Activated CD8-positive, alpha-beta memory T cell treated with anti-CD3 and anti-CD28 coated beads for 4 hours (primary cell): ENCODE measurements at regions not wholly inside any gene's neighbourhood (a gene's known extent, or its start where the extent isn't known, plus 50 kb on each side); places are given as distances from the start of the nearest gene placed in this dataset.
"Not testable (repeated sequence)": the region's sequence is repeated elsewhere in the genome, so short reads cannot be mapped to it uniquely, and the experiment has no call there.

ENCODE experiments used
- DNase-seq, 2 donors: peaks; one replicate each; pipeline ENCODE4 v3.0.0-alpha.2; 2020; ENCODE audit warnings: low read depth in 2 of 2

DNA sequence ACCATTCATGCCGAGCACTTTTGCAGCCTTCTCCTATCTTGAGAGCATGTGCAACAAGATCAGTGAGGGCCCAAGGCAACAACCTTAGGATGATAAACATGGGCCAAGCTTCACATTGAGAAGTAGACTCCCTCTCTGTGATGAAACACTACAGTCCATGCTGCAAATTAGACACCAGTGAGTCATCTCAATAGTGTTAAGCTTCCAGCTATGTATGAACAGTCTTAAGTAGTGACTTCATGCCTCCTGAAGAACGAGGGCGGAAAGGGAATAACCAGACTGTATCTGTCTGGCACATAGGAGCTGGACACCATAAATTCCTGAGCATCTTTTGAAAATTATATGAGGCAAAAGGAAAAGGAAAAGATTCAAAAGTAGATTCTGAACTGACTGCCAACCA is 309.9 kb upstream of the SLITRK1 start:
- DNase-seq = no peak

DNA sequence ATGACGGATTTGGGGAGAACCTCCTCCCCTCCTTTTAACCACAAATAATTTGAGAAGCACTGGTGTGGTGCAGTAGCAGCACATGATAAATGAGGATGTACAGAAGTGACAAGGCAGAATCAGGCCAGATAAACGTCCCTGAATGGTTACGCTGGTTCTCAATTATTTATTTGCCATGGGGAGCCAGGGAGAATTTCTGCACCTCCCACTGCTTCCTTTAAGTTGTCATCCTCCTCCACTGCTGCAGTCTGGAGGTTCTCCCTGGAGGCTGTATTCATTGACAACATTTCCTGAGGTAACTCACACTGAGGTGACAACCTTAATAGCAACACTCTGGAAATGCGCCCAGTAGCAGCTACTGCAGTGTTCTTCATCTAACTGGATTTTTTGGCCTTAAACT is 308.9 kb upstream of the SLITRK1 start:
- no peak for DNase-seq

- no peak for DNase-seq
Observed at GRCh38 chr13:84187626-84188025, 305.4 kb upstream of the SLITRK1 start.

DNA sequence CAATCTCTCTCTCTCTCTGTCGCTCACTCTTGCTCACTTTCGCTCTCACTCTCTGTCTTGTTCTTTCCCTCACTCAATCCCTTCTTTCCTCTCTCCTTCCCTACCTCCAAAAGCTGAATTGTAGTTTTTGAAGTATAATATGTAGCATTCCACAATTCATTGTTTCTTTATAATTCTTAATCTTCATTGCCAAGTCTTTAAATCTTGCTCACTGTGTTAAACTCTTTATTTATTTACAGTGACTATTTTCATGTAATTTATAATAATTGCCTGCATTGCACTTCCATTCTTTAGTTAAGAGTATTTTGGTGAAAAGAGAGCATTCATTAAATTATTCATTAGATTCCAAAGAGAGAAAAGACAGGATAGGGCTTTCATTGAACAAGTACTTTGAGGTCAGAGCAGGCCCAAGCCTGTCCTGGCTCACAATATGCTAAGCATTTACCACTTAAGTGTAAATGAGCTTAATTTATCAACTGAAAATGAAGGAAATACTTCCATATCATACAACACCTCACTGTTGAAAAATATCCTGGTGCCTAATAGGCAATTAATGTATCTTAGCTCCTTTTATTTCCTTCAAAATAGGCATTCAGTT is 257.4 kb upstream of the SLITRK1 start:
- DNase-seq = no peak

GRCh38 chr13:84137292-84137691 is 255.0 kb upstream of the SLITRK1 start:
- DNase-seq = peak in 1 of 2 donors; percentile 39

- DNase-seq = no peak
Observed at GRCh38 chr13:84136582-84136981, 254.3 kb upstream of the SLITRK1 start.

DNA sequence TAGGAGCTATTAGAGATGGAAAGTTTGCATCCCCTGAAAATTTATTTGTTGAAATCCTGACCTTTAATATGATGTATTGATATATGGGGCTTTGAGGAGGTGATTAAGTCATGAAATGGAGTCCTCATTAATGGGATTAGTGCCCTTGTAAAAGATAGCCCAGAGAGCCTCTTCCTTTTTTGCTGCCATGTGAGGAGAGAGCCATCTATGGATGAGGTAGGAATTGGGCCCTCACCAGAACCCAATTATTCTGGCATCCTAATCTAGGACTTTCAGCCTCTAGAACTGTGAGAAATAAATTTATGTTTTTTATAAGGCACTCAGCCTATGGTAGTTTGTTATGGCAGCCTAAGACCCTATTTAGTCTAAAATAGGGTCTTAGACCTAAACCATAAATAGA is 250.2 kb upstream of the SLITRK1 start:
- DNase-seq = no peak

GRCh38 chr13:84131249-84131648 is 249.0 kb upstream of the SLITRK1 start:
- no peak for DNase-seq

- DNase-seq = no peak
Observed at GRCh38 chr13:84130495-84131114, 248.3 kb upstream of the SLITRK1 start.

GRCh38 chr13:84129966-84130365 is 247.7 kb upstream of the SLITRK1 start:
- no peak for DNase-seq

DNA sequence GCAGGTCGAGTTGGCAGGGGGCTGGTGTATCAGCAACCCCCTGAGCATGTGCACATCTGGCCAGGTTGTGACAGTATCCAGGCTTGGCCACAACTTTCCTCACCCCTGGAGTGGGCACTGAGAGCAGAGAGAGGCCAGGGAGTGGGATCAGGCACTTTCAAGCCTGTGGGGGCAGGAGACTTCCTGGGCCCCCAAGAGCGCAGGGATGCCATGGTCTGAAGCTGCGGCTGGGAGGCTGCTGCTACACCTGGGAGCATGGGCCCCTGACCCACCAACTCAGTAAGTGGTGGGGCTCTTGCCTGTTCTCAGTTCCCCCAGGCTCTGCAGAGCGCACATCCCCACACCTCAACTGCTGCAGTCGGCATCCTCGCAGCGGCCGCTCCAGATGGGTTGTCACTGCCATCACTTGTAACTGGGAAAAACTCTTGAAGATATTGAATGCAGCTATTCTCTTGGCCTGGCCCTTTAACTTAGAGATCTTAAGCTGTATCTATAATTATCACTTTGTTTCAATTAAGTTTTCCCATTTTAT is 245.4 kb upstream of the SLITRK1 start:
- DNase-seq = no peak

GRCh38 chr13:84126671-84127171 is 244.4 kb upstream of the SLITRK1 start:
- no peak for DNase-seq

GRCh38 chr13:84121456-84121855 is 239.2 kb upstream of the SLITRK1 start:
- no peak for DNase-seq

DNA sequence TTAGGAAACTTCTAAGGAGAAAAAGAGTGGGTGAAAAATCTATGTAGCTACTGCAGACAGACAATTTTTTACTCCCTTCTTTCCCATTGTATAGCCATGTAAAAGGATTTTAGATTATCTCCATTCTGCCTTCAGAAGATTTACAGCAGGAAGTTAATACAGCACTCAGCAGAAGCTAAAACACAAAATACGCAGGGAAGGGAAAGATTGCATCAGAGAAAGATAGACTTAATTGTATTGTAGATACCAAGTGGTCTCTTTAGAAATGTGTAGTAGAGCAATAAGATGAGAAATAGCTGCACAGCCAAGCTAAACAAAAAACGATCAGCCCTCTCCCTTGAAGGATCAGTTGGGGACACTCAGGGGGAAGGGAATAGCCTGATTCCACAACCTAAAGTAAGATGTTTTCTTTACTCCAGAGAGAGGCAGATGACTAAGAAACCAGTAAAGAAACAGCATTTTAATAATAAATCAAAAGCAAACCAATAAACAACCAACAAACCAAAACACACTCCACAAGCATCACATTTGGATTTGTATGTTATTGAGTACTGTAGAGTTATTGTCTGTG is 236.7 kb upstream of the SLITRK1 start:
- DNase-seq = no peak

- DNase-seq = no peak
Observed at GRCh38 chr13:84098273-84098672, 216.0 kb upstream of the SLITRK1 start.

GRCh38 chr13:84097148-84097547 is 214.9 kb upstream of the SLITRK1 start:
- no peak for DNase-seq

GRCh38 chr13:84096216-84096615 is 213.9 kb upstream of the SLITRK1 start:
- DNase-seq = no peak

- DNase-seq = no peak
Observed at GRCh38 chr13:84088996-84089395, 206.7 kb upstream of the SLITRK1 start.

DNA sequence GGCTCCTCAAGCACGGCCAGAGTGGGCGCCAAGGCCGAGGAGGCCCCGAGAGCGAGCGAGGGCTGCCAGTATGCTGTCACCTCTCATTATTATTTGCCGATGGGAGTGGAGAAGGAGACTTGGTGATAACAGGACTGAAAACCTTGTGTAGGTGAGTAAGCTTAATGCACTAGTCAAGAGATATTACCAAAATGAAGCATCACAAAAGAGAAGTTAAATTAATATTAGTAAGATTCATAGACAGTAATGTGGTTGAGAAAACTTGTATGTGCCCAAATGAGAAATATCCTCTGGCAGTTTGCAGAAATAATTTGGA is 204.5 kb upstream of the SLITRK1 start:
- DNase-seq = no peak

DNA sequence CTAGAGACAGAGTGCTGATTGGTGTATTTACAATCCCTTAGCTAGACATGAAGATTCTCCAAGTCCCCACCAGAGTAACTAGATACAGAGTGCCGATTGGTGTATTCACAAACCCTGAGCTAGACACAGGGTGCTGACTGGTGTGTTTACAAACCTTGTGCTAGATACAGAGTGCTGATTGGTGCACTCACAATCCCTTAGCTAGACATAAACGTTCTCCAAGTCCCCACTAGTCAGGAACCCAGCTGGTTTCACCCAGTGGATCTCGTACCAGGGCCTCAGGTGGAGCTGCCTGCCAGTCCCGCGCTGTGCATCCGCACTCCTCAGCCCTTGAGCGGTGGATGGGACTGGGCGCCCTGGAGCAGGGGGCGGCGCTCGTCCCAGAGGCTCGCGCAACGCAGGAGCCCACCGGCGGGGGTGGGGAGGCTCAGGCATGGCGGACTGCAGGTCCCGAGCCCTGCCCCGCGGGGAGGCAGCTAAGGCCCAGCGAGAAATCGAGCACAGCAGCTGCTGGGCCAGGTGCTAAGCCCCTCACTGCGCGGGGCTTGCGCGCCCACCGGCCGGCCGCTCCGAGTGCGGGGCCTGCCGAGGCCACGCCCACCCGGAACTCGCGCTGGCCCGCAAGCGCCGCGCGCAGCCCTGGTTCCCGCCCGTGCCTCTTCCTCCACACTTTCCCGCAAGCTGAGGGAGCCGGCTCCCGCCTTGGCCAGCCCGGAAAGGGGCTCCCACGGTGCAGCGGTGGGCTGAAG is 204.0 kb upstream of the SLITRK1 start:
- DNase-seq = not testable (repeated sequence)

GRCh38 chr13:84082462-84082861 is 200.2 kb upstream of the SLITRK1 start:
- DNase-seq = no peak

GRCh38 chr13:84080748-84081530 is 198.7 kb upstream of the SLITRK1 start:
- no peak for DNase-seq
